Loucy (cell line): ENCODE measurements at regions not wholly inside any gene's neighbourhood (a gene's known extent, or its start where the extent isn't known, plus 50 kb on each side); places are given as distances from the start of the nearest gene placed in this dataset.

Experiments used
- H2AFZ ChIP-seq: fragments of 200-600 bp; sonication (generic); 2 replicates; pipeline ENCODE4 v1.6.0; 2016; ENCODE audit warnings: antibody characterized with exemption, mild to moderate bottlenecking, low read length, moderate library complexity
- H3F3A ChIP-seq: fragments of 200-600 bp; 2 replicates; pipeline ENCODE4 v1.6.0; 2016; ENCODE audit warnings: antibody characterized with exemption, low read depth, mild to moderate bottlenecking
- H3K27me3 ChIP-seq: fragments of 200-600 bp; sonication (generic); 2 replicates; pipeline ENCODE4 v1.6.1; 2014; ENCODE audit warnings: low read length, mild to moderate bottlenecking; ENCODE audit not compliant: insufficient read depth, poor library complexity, severe bottlenecking
- H3K36me3 ChIP-seq: fragments of 200-600 bp; sonication (generic); 2 replicates; pipeline ENCODE4 v1.6.1; 2016; ENCODE audit warnings: low read length; ENCODE audit not compliant: insufficient read depth
- H3K4me1 ChIP-seq: fragments of 200-600 bp; sonication (generic); 2 replicates; pipeline ENCODE4 v1.5.1; 2014; ENCODE audit warnings: low read length, mild to moderate bottlenecking; ENCODE audit not compliant: insufficient read depth, poor library complexity, severe bottlenecking
- H3K4me2 ChIP-seq: fragments of 200-600 bp; sonication (generic); 2 replicates; pipeline ENCODE4 v1.6.0; 2014; ENCODE audit warnings: antibody characterized with exemption, low read length, low read depth, mild to moderate bottlenecking; ENCODE audit not compliant: poor library complexity, severe bottlenecking
- H3K4me3 ChIP-seq: fragments of 200-600 bp; sonication (generic); 2 replicates; pipeline ENCODE4 v1.5.1; 2014; ENCODE audit warnings: low read length, mild to moderate bottlenecking, mixed read lengths; ENCODE audit not compliant: poor library complexity, severe bottlenecking
- H3K79me2 ChIP-seq: fragments of 200-600 bp; sonication (generic); 2 replicates; pipeline ENCODE4 v1.6.1; 2014; ENCODE audit warnings: low read length; ENCODE audit not compliant: insufficient read depth
- H3K9ac ChIP-seq: fragments of 200-600 bp; sonication (generic); 2 replicates; pipeline ENCODE4 v1.6.0; 2014; ENCODE audit warnings: mild to moderate bottlenecking, low read depth, low read length, moderate library complexity; ENCODE audit not compliant: poor library complexity, severe bottlenecking
- H3K9me2 ChIP-seq: fragments of 200-600 bp; sonication (generic); replicated peaks from 2 replicates; pipeline ENCODE4 v1.6.1; 2016; ENCODE audit warnings: low read depth, low read length, mixed read lengths
- H3K9me3 ChIP-seq: fragments of 200-600 bp; sonication (generic); 2 replicates; pipeline ENCODE4 v1.6.1; 2014; ENCODE audit warnings: mild to moderate bottlenecking, antibody characterized with exemption, low read length, low read depth; ENCODE audit not compliant: insufficient read depth
- H4K20me1 ChIP-seq: fragments of 200-600 bp; sonication (generic); 2 replicates; pipeline ENCODE4 v1.6.0; 2014; ENCODE audit warnings: antibody characterized with exemption, low read length, mild to moderate bottlenecking; ENCODE audit not compliant: insufficient read depth, poor library complexity, severe bottlenecking
- CTCF ChIP-seq: fragments of 200-600 bp; sonication (generic); conservative IDR thresholded peaks from 2 replicates; pipeline ENCODE4 v1.5.1; 2014; ENCODE audit warnings: mild to moderate bottlenecking, antibody characterized with exemption, low read length
- EZH2phosphoT487 ChIP-seq: fragments of 200-600 bp; IDR thresholded peaks from 2 replicates; pipeline ENCODE4 v1.6.1; 2018; ENCODE audit warnings: antibody characterized with exemption, mild to moderate bottlenecking, moderate library complexity, borderline replicate concordance

- Histone ChIP-seq H3K79me2 (no peaks in the 10 kb centered on the region), H3K4me3 (no peak overlapping the region), H3K9ac (no peak overlapping the region), H2AFZ (no peak overlapping the region), H3K9me2 (no peaks in the 10 kb centered on the region), H3F3A (no peaks in the 10 kb centered on the region), H3K4me2 (no peak overlapping the region), H3K4me1 (no peaks in the 10 kb centered on the region), H4K20me1 (no peaks in the 10 kb centered on the region), H3K9me3 (no peaks in the 10 kb centered on the region), H3K27me3 (no peaks in the 10 kb centered on the region), H3K36me3 (no peaks in the 10 kb centered on the region)
- no peak for TF ChIP-seq EZH2phosphoT487
- no peak for TF ChIP-seq CTCF
Measured at GRCh38 chr14:56524971-56525677, 54.5 kb upstream of the TMEM260 start.

- H3K9me3 ChIP-seq = no peaks in the 10 kb centered on the region
- H3K36me3 ChIP-seq = no peaks in the 10 kb centered on the region
- TF ChIP-seq EZH2phosphoT487 (no peak), CTCF (no peak)
- H2AFZ ChIP-seq = no peak overlapping the region
- H4K20me1 ChIP-seq = no peaks in the 10 kb centered on the region
- H3K4me2 ChIP-seq = no peak overlapping the region
- H3K79me2 ChIP-seq = no peaks in the 10 kb centered on the region
- no peaks in the 10 kb centered on the region for H3K27me3 ChIP-seq
- H3K9me2 ChIP-seq = no peaks in the 10 kb centered on the region
- no peak overlapping the region for H3K9ac ChIP-seq
- no peak overlapping the region for H3K4me3 ChIP-seq
- no peaks in the 10 kb centered on the region for H3F3A ChIP-seq
- H3K4me1 ChIP-seq = no peaks in the 10 kb centered on the region
Measured at GRCh38 chr14:56528927-56529326, 50.7 kb upstream of the TMEM260 start.
